Keratinocyte (primary cell): ENCODE measurements at regions not wholly inside any gene's neighbourhood (a gene's known extent, or its start where the extent isn't known, plus 50 kb on each side); places are given as distances from the start of the nearest gene placed in this dataset.

Source experiments
- DNase-seq: peaks from one replicate; pipeline ENCODE4 v3.0.0-alpha.2; 2011; ENCODE audit warnings: low read depth, missing footprints, low spot score
- FAIRE-seq: peaks from 2 replicates; lab custom pipeline; 2011; peaks lifted over from hg19 to GRCh38; lab: Jason Lieb, UNC
- H2AFZ ChIP-seq: 2 replicates; pipeline ENCODE4 v1.6.0; 2012; ENCODE audit warnings: low read length, control low read depth, inconsistent platforms; ENCODE audit not compliant: control insufficient read depth
- H3K27ac ChIP-seq: 2 replicates; pipeline ENCODE4 v1.5.1; 2011; ENCODE audit warnings: low read length; ENCODE audit not compliant: control insufficient read depth, insufficient read depth
- H3K27me3 ChIP-seq: 3 replicates; pipeline ENCODE4 v1.6.0; 2011; ENCODE audit warnings: low read length; ENCODE audit not compliant: control insufficient read depth, insufficient read depth; ENCODE audit errors: extremely low read depth
- H3K36me3 ChIP-seq, 2 experiments: 2 replicates in 1 of 2; 3 replicates in 1 of 2; pipeline ENCODE4 v1.5.1; 2011; ENCODE audit warnings: low read length in 2 of 2, mild to moderate bottlenecking in 1 of 2; ENCODE audit not compliant: control insufficient read depth in 2 of 2, insufficient read depth in 2 of 2; ENCODE audit errors: extremely low read depth in 1 of 2
- H3K4me1 ChIP-seq: 3 replicates; pipeline ENCODE4 v1.5.1; 2011; ENCODE audit warnings: low read length; ENCODE audit not compliant: control insufficient read depth, insufficient read depth; ENCODE audit errors: extremely low read depth
- H3K4me2 ChIP-seq: 3 replicates; pipeline ENCODE4 v1.6.0; 2011; ENCODE audit warnings: low read depth, low read length; ENCODE audit not compliant: control insufficient read depth, insufficient read depth; ENCODE audit errors: extremely low read depth
- H3K4me3 ChIP-seq, 3 experiments: fragments of 200-600 bp in 1 of 3; sonication (generic) in 1 of 3; 2 replicates in 2 of 3; 3 replicates in 1 of 3; pipeline ENCODE4 v1.5.1; 2011 to 2016; ENCODE audit warnings: low read length in 3 of 3, mild to moderate bottlenecking in 3 of 3, control low read depth in 2 of 3, inconsistent platforms in 1 of 3, low read depth in 1 of 3, mixed read lengths in 1 of 3, mixed run types in 1 of 3, moderate library complexity in 1 of 3; ENCODE audit not compliant: control insufficient read depth in 2 of 3, insufficient read depth in 2 of 3; ENCODE audit errors: extremely low read depth in 1 of 3
- H3K79me2 ChIP-seq: 2 replicates; pipeline ENCODE4 v1.6.0; 2012; ENCODE audit warnings: low read length; ENCODE audit not compliant: control insufficient read depth, insufficient read depth
- H3K9ac ChIP-seq: 3 replicates; pipeline ENCODE4 v1.6.0; 2011; ENCODE audit warnings: low read length; ENCODE audit not compliant: control insufficient read depth, insufficient read depth; ENCODE audit errors: extremely low read depth
- H3K9me1 ChIP-seq: 3 replicates; pipeline ENCODE4 v1.6.0; 2011; ENCODE audit warnings: low read length; ENCODE audit not compliant: control insufficient read depth, insufficient read depth; ENCODE audit errors: extremely low read depth
- H3K9me3 ChIP-seq: 2 replicates; pipeline ENCODE4 v1.5.1; 2012; ENCODE audit warnings: low read depth, low read length; ENCODE audit not compliant: control insufficient read depth
- H4K20me1 ChIP-seq: 3 replicates; pipeline ENCODE4 v1.6.0; 2011; ENCODE audit warnings: low read length; ENCODE audit not compliant: control insufficient read depth, insufficient read depth; ENCODE audit errors: extremely low read depth
- CTCF ChIP-seq, 3 experiments: IDR thresholded peaks in 1 of 3; conservative IDR thresholded peaks in 1 of 3; optimal IDR thresholded peaks in 1 of 3; 2 replicates in 2 of 3; 3 replicates in 1 of 3; pipeline versions ENCODE3 to v1.5.1; 2011; ENCODE audit warnings: low read length in 3 of 3, mild to moderate bottlenecking in 3 of 3, moderate library complexity in 2 of 3, control low read depth in 1 of 3, inconsistent platforms in 1 of 3; ENCODE audit not compliant: insufficient read depth in 2 of 3; ENCODE audit errors: extremely low read depth in 1 of 3
- EZH2 ChIP-seq: IDR thresholded peaks from one replicate; pipeline ENCODE4 v1.6.1; 2012; ENCODE audit warnings: inconsistent platforms, mild to moderate bottlenecking, low read length, moderate library complexity
- dilution Hi-C: fragments of 300-500 bp; cut with MboI; formaldehyde crosslinking; loops from one replicate; pipeline ENCODE4 v1.7.0; 2020; ENCODE audit warnings: low sequenced_read_pairs; ENCODE audit not compliant: extremely low pct_ligation_motif_present

DNA sequence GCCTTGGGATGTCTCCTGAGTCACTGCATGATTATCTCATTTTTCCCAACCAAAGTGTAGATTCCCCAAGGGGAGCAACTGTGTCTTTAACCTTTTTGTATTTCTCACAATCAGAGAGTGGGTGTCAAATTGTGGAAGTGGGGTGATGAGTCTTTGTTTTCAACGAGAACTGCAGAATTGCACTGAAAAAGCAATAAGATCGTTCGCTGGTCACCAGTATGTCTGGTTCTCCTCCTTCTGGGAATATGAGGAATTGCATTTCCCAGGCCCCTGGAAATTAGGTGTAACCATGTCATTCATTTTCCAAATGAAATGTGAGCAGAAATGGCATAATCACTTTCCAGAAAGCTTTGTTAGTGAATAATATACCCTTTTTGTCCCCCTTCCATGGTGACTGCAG, 326.9 kb downstream of the GPAM start:
- Histone ChIP-seq H3K27me3 (no peaks in the 10 kb centered on the region), H3K36me3 (no peaks in the 10 kb centered on the region), H3K9ac (no peak overlapping the region), H3K9me3 (no peaks in the 10 kb centered on the region), H3K4me3 (no peak overlapping the region), H3K27ac (no peak overlapping the region), H3K9me1 (no peaks in the 10 kb centered on the region), H2AFZ (no peak overlapping the region), H3K79me2 (no peaks in the 10 kb centered on the region), H4K20me1 (no peaks in the 10 kb centered on the region), H3K4me2 (no peak overlapping the region), H3K4me1 (no peaks in the 10 kb centered on the region)
- FAIRE-seq: no peak
- dilution Hi-C loops: no loop called here
- TF ChIP-seq EZH2: no peak
- peak in 2 of 3 experiments; percentile 22 to 24 for TF ChIP-seq CTCF (optimal IDR thresholded peaks at IDR 0.05 in 1 of 3, IDR thresholded peaks at IDR 0.05 in 1 of 3, conservative IDR thresholded peaks at IDR 0.05 in 1 of 3; ENCODE audit: extremely low read depth in 1 of 3, insufficient read depth in 2 of 3, low read length in 3 of 3)
- DNase-seq: no peak

GRCh38 chr10:111865550-111865949, 318.0 kb downstream of the GPAM start:
- Histone ChIP-seq H3K27ac (no peak overlapping the region), H3K9me1 (no peaks in the 10 kb centered on the region), H3K27me3 (no peaks in the 10 kb centered on the region), H3K4me2 (no peak overlapping the region), H3K4me1 (no peaks in the 10 kb centered on the region), H2AFZ (no peak overlapping the region), H3K9ac (no peak overlapping the region), H3K4me3 (no peak overlapping the region), H3K9me3 (no peaks in the 10 kb centered on the region), H4K20me1 (no peaks in the 10 kb centered on the region), H3K36me3 (no peaks in the 10 kb centered on the region), H3K79me2 (no peaks in the 10 kb centered on the region)
- TF ChIP-seq EZH2: no peak
- TF ChIP-seq CTCF (optimal IDR thresholded peaks at IDR 0.05 in 1 of 3, IDR thresholded peaks at IDR 0.05 in 1 of 3, conservative IDR thresholded peaks at IDR 0.05 in 1 of 3; ENCODE audit: extremely low read depth in 1 of 3, insufficient read depth in 2 of 3, low read length in 3 of 3): no peak
- FAIRE-seq (no peak), DNase-seq (no peak)
- dilution Hi-C loops: no loop called here
